H9 (cell line): ENCODE measurements at regions not wholly inside any gene's neighbourhood (a gene's known extent, or its start where the extent isn't known, plus 50 kb on each side); places are given as distances from the start of the nearest gene placed in this dataset.

ENCODE experiments used
- DNase-seq: peaks from one replicate; pipeline ENCODE4 v3.0.0-alpha.2; 2017
- H2AFZ ChIP-seq: one replicate; pipeline ENCODE4 v1.6.1; 2013; ENCODE audit warnings: mild to moderate bottlenecking, low read length, control low read depth, moderate library complexity
- H2AK5ac ChIP-seq: 2 replicates; pipeline ENCODE4 v1.6.1; 2013; ENCODE audit warnings: low read length, control low read depth, mixed read lengths; ENCODE audit not compliant: insufficient read length
- H2BK120ac ChIP-seq: one replicate; pipeline ENCODE4 v1.6.1; 2013; ENCODE audit warnings: low read depth, mild to moderate bottlenecking, low read length, control low read depth, inconsistent platforms; ENCODE audit not compliant: poor library complexity, severe bottlenecking
- H2BK12ac ChIP-seq: 2 replicates; pipeline ENCODE4 v1.6.1; 2013; ENCODE audit warnings: low read length, control low read depth, mixed read lengths, low read depth; ENCODE audit not compliant: insufficient read length
- H2BK15ac ChIP-seq: 2 replicates; pipeline ENCODE4 v1.6.1; 2013; ENCODE audit warnings: low read depth, low read length, control low read depth
- H2BK20ac ChIP-seq: one replicate; pipeline ENCODE4 v1.6.1; 2013; ENCODE audit warnings: low read depth, mild to moderate bottlenecking, low read length, control low read depth, inconsistent platforms; ENCODE audit not compliant: poor library complexity, severe bottlenecking
- H2BK5ac ChIP-seq: 2 replicates; pipeline ENCODE4 v1.6.1; 2013; ENCODE audit warnings: low read length, control low read depth, mixed read lengths; ENCODE audit not compliant: insufficient read length
- H3K14ac ChIP-seq: 2 replicates; pipeline ENCODE4 v1.6.1; 2013; ENCODE audit warnings: low read length, control low read depth; ENCODE audit not compliant: insufficient read depth
- H3K18ac ChIP-seq: 2 replicates; pipeline ENCODE4 v1.6.1; 2013; ENCODE audit warnings: low read depth, mild to moderate bottlenecking, mixed read lengths, low read length, control low read depth; ENCODE audit not compliant: insufficient read length
- H3K23ac ChIP-seq: 2 replicates; pipeline ENCODE4 v1.6.1; 2013; ENCODE audit warnings: low read length, control low read depth, mixed read lengths, low read depth; ENCODE audit not compliant: insufficient read length
- H3K23me2 ChIP-seq: 2 replicates; pipeline ENCODE4 v1.6.1; 2013; ENCODE audit warnings: low read depth, mild to moderate bottlenecking, mixed read lengths, low read length, control low read depth; ENCODE audit not compliant: insufficient read length, poor library complexity, severe bottlenecking
- H3K27ac ChIP-seq: 2 replicates; pipeline ENCODE4 v1.5.1; 2013; ENCODE audit warnings: low read length, control low read depth, mixed read lengths, low read depth; ENCODE audit not compliant: insufficient read length
- H3K27me3 ChIP-seq: 2 replicates; pipeline ENCODE4 v1.6.1; 2013; ENCODE audit warnings: low read length, control low read depth, inconsistent platforms; ENCODE audit not compliant: insufficient read depth
- H3K4ac ChIP-seq: 2 replicates; pipeline ENCODE4 v1.6.1; 2013; ENCODE audit warnings: low read depth, mild to moderate bottlenecking, control low read depth, inconsistent platforms, low read length, moderate library complexity
- H3K4me1 ChIP-seq: 2 replicates; pipeline ENCODE4 v1.6.1; 2013; ENCODE audit warnings: low read length, control low read depth, inconsistent platforms; ENCODE audit not compliant: insufficient read depth
- H3K4me2 ChIP-seq: 2 replicates; pipeline ENCODE4 v1.6.1; 2013; ENCODE audit warnings: low read length, control low read depth, mixed read lengths; ENCODE audit not compliant: insufficient read length, insufficient read depth
- H3K56ac ChIP-seq: 2 replicates; pipeline ENCODE4 v1.6.1; 2013; ENCODE audit warnings: low read depth, mild to moderate bottlenecking, mixed read lengths, low read length, control low read depth; ENCODE audit not compliant: insufficient read length
- H3K79me1 ChIP-seq: 2 replicates; pipeline ENCODE4 v1.6.1; 2013; ENCODE audit warnings: low read depth, mild to moderate bottlenecking, moderate library complexity, low read length, control low read depth, inconsistent platforms; ENCODE audit not compliant: insufficient read depth, poor library complexity, severe bottlenecking
- H3K79me2 ChIP-seq: 2 replicates; pipeline ENCODE4 v1.6.1; 2013; ENCODE audit warnings: low read length, control low read depth, inconsistent platforms; ENCODE audit not compliant: insufficient read depth
- H3K9ac ChIP-seq: 2 replicates; pipeline ENCODE4 v1.6.1; 2013; ENCODE audit warnings: low read length, control low read depth, mixed read lengths; ENCODE audit not compliant: insufficient read length; ENCODE audit errors: extremely low read depth
- H3K9me3 ChIP-seq: one replicate; pipeline ENCODE4 v1.6.1; 2013; ENCODE audit warnings: low read depth, low read length, inconsistent platforms; ENCODE audit not compliant: control insufficient read depth
- H3T11ph ChIP-seq: one replicate; pipeline ENCODE4 v1.6.1; 2013; ENCODE audit warnings: mild to moderate bottlenecking, low read length, control low read depth, inconsistent platforms
- H4K20me1 ChIP-seq: one replicate; pipeline ENCODE4 v1.6.1; 2013; ENCODE audit not compliant: control insufficient read depth, insufficient read length, insufficient read depth
- H4K5ac ChIP-seq: 2 replicates; pipeline ENCODE4 v1.6.1; 2013; ENCODE audit warnings: low read depth, mild to moderate bottlenecking, mixed read lengths, low read length, control low read depth; ENCODE audit not compliant: insufficient read length
- H4K8ac ChIP-seq: replicated peaks from 2 replicates; pipeline ENCODE4 v1.6.1; 2013; ENCODE audit warnings: low read length, control low read depth, mixed read lengths, low read depth; ENCODE audit not compliant: insufficient read length
- H4K91ac ChIP-seq: 2 replicates; pipeline ENCODE4 v1.6.1; 2013; ENCODE audit warnings: low read depth, mild to moderate bottlenecking, moderate library complexity, mixed read lengths, low read length, control low read depth; ENCODE audit not compliant: insufficient read length
- H3K27ac Mint-ChIP-seq, 3 experiments: 2 replicates in 2 of 3; 3 replicates in 1 of 3; pipeline ENCODE4 v1.8.0; 2020 to 2021; ENCODE audit warnings: mixed read lengths in 3 of 3, mild to moderate bottlenecking in 1 of 3, moderate library complexity in 1 of 3
- H3K27me3 Mint-ChIP-seq: 2 replicates; pipeline ENCODE4 v1.8.0; 2021; ENCODE audit warnings: low read depth, mild to moderate bottlenecking, moderate library complexity, mixed read lengths
- H3K36me3 Mint-ChIP-seq, 3 experiments: 2 replicates in 2 of 3; 3 replicates in 1 of 3; pipeline ENCODE4 v1.8.0; 2020 to 2021; ENCODE audit warnings: low read depth in 3 of 3, mixed read lengths in 3 of 3; ENCODE audit not compliant: insufficient read depth in 1 of 3
- H3K4me1 Mint-ChIP-seq, 2 experiments: 2 replicates each; pipeline ENCODE4 v1.8.0; 2020; ENCODE audit warnings: mixed read lengths in 2 of 2
- H3K4me3 Mint-ChIP-seq, 2 experiments: 2 replicates in 1 of 2; 3 replicates in 1 of 2; pipeline ENCODE4 v1.8.0; 2020 to 2021; ENCODE audit warnings: mild to moderate bottlenecking in 2 of 2, mixed read lengths in 2 of 2, moderate library complexity in 1 of 2
- H3K9me3 Mint-ChIP-seq, 2 experiments: 2 replicates in 1 of 2; 3 replicates in 1 of 2; pipeline ENCODE4 v1.8.0; 2020; ENCODE audit warnings: mild to moderate bottlenecking in 2 of 2, mixed read lengths in 2 of 2, moderate library complexity in 1 of 2
- CTCF ChIP-seq: fragments of 200-600 bp; sonication (generic); conservative IDR thresholded peaks from 3 replicates; pipeline ENCODE4 v1.8.0; 2021; ENCODE audit warnings: antibody characterized with exemption, mild to moderate bottlenecking
- WGBS: extraction: QIAGEN DNeasy Blood & Tissue Kit; methylation state at CpG from one replicate; pipeline ENCODE4 v1.1.7; 2013; ENCODE audit warnings: missing lambda C conversion rate, low lambda C conversion rate, mixed read lengths; ENCODE audit not compliant: insufficient read length; ENCODE audit errors: extremely low coverage; 5-methylcytosine and 5-hydroxymethylcytosine counted together

DNA sequence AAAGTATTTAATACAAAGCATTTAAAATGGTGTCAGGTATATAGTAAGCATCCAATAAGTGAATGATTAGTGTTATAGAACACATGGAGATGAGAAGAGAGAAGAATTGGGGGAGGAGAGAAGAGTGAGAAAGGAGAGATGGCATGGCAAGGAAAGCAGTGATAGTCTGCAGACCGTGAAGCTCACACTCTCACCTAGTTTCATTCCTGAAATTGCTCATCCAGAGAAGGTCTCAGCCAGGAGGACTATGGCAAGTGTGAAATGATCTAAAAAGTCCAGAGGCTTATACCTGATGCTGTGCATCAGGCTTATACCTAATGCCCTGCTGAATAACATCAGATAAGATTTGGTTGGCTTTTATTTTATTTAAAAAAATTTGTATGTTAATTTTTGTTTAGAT lies 351.6 kb upstream of the KLF12 start:
- Histone ChIP-seq H3K79me2 (no peaks in the 10 kb centered on the region), H3K56ac (no peak overlapping the region), H2AK5ac (no peak overlapping the region), H4K91ac (no peak overlapping the region), H3K9ac (no peak overlapping the region), H3K9me3 (no peaks in the 10 kb centered on the region), H2BK12ac (no peak overlapping the region), H3K23me2 (no peaks in the 10 kb centered on the region), H2BK15ac (no peak overlapping the region), H3K23ac (no peak overlapping the region), H3K4me1 (no peaks in the 10 kb centered on the region), H4K8ac (no peak overlapping the region), H2BK20ac (no peak overlapping the region), H3K18ac (no peak overlapping the region), H3K4me2 (no peak overlapping the region), H3K4ac (no peak overlapping the region), H3K14ac (no peak overlapping the region), H3K27ac (no peak overlapping the region), H2BK5ac (no peak overlapping the region), H3T11ph (no peak overlapping the region), H4K5ac (no peak overlapping the region), H3K79me1 (no peaks in the 10 kb centered on the region), H3K27me3 (no peaks in the 10 kb centered on the region), H4K20me1 (no peaks in the 10 kb centered on the region), H2AFZ (no peak overlapping the region), H2BK120ac (no peak overlapping the region)
- peaks cover 0 to 2% of the 10 kb centered on the region in 2 experiments; a peak in 1 of 5 replicates for H3K9me3 Mint-ChIP-seq
- H3K27me3 Mint-ChIP-seq, result no peaks in the 10 kb centered on the region; the same call in 1 of the 2 replicates
- no peak overlapping the region for H3K27ac Mint-ChIP-seq
- WGBS, result no CpG with 5 or more reads among the region's 1 CpG
- DNase-seq, result no peak
- H3K36me3 Mint-ChIP-seq, result no peaks in the 10 kb centered on the region
- H3K4me3 Mint-ChIP-seq, result no peak overlapping the region
- TF ChIP-seq CTCF, result no peak
- no peaks in the 10 kb centered on the region for H3K4me1 Mint-ChIP-seq
